Mesenchymal stem cell (in vitro differentiated cells and primary cell): ENCODE measurements at regions not wholly inside any gene's neighbourhood (a gene's known extent, or its start where the extent isn't known, plus 50 kb on each side); places are given as distances from the start of the nearest gene placed in this dataset.

Source experiments
- DNase-seq: peaks from one replicate; pipeline ENCODE4 v3.0.0-alpha.2; 2013
- H2AFZ ChIP-seq: one replicate; pipeline ENCODE4 v1.6.1; 2013; ENCODE audit warnings: low read depth, mild to moderate bottlenecking, control low read depth, inconsistent platforms, low read length, moderate library complexity
- H2AK5ac ChIP-seq: 2 replicates; pipeline ENCODE4 v1.6.1; 2013; ENCODE audit warnings: low read length, moderate library complexity, mild to moderate bottlenecking, inconsistent platforms; ENCODE audit not compliant: severe bottlenecking
- H2BK120ac ChIP-seq: one replicate; pipeline ENCODE4 v1.6.1; 2013; ENCODE audit warnings: low read depth, mild to moderate bottlenecking, inconsistent platforms, low read length, moderate library complexity
- H2BK12ac ChIP-seq, 2 experiments: one replicate each; pipeline ENCODE4 v1.6.1; 2013; ENCODE audit warnings: inconsistent platforms in 2 of 2, low read length in 2 of 2, mild to moderate bottlenecking in 2 of 2, moderate library complexity in 2 of 2, control low read depth in 1 of 2
- H2BK15ac ChIP-seq: one replicate; pipeline ENCODE4 v1.6.1; 2013; ENCODE audit warnings: mild to moderate bottlenecking, low read depth, inconsistent platforms; ENCODE audit not compliant: poor library complexity, severe bottlenecking
- H2BK5ac ChIP-seq: 2 replicates; pipeline ENCODE4 v1.6.1; 2013; ENCODE audit warnings: low read depth, mild to moderate bottlenecking, low read length, control low read depth, inconsistent platforms; ENCODE audit not compliant: poor library complexity, severe bottlenecking
- H3K14ac ChIP-seq, 2 experiments: one replicate each; pipeline ENCODE4 v1.6.1; 2013; ENCODE audit warnings: inconsistent platforms in 2 of 2, low read length in 2 of 2, control low read depth in 1 of 2, mild to moderate bottlenecking in 1 of 2, moderate library complexity in 1 of 2
- H3K18ac ChIP-seq, 2 experiments: one replicate each; pipeline ENCODE4 v1.6.1; 2013; ENCODE audit warnings: inconsistent platforms in 2 of 2, low read length in 2 of 2, control low read depth in 1 of 2, low read depth in 1 of 2, mild to moderate bottlenecking in 1 of 2
- H3K23ac ChIP-seq, 2 experiments: one replicate each; pipeline ENCODE4 v1.6.1; 2013; ENCODE audit warnings: inconsistent platforms in 2 of 2, low read length in 2 of 2, mild to moderate bottlenecking in 2 of 2, moderate library complexity in 2 of 2, control low read depth in 1 of 2
- H3K27ac ChIP-seq: 2 replicates; pipeline ENCODE4 v1.5.1; 2013; ENCODE audit warnings: mild to moderate bottlenecking, moderate library complexity, low read length, control low read depth, inconsistent platforms; ENCODE audit not compliant: poor library complexity, severe bottlenecking
- H3K27me3 ChIP-seq, 2 experiments: 2 replicates each; pipeline versions ENCODE4 v1.6.1 to v1.7.0; 2013; ENCODE audit warnings: low read length in 2 of 2, mild to moderate bottlenecking in 2 of 2, moderate library complexity in 2 of 2, control low read depth in 1 of 2, inconsistent platforms in 1 of 2; ENCODE audit not compliant: control insufficient read depth in 1 of 2, insufficient read depth in 1 of 2
- H3K36me3 ChIP-seq, 2 experiments: 2 replicates each; pipeline versions ENCODE4 v1.6.1 to v1.7.0; 2013; ENCODE audit warnings: low read length in 2 of 2, control low read depth in 1 of 2, inconsistent platforms in 1 of 2, low read depth in 1 of 2, mild to moderate bottlenecking in 1 of 2; ENCODE audit not compliant: insufficient read depth in 2 of 2, control insufficient read depth in 1 of 2
- H3K4ac ChIP-seq, 2 experiments: one replicate each; pipeline ENCODE4 v1.6.1; 2013; ENCODE audit warnings: inconsistent platforms in 2 of 2, low read length in 2 of 2, mild to moderate bottlenecking in 2 of 2, moderate library complexity in 2 of 2, control low read depth in 1 of 2, low read depth in 1 of 2
- H3K4me1 ChIP-seq: 2 replicates; pipeline ENCODE4 v1.6.1; 2013; ENCODE audit warnings: low read depth, low read length, control low read depth; ENCODE audit not compliant: control insufficient read depth, insufficient read depth
- H3K4me2 ChIP-seq: 2 replicates; pipeline ENCODE4 v1.6.1; 2013; ENCODE audit warnings: low read length, mild to moderate bottlenecking, inconsistent platforms; ENCODE audit not compliant: poor library complexity, severe bottlenecking
- H3K4me3 ChIP-seq, 2 experiments: 2 replicates each; pipeline versions ENCODE4 v1.5.1 to v1.7.0; 2013; ENCODE audit warnings: low read length in 2 of 2, mild to moderate bottlenecking in 2 of 2, control low read depth in 1 of 2, low read depth in 1 of 2; ENCODE audit not compliant: insufficient read depth in 1 of 2
- H3K79me1 ChIP-seq: replicated peaks from 2 replicates; pipeline ENCODE4 v1.6.1; 2013; ENCODE audit warnings: mild to moderate bottlenecking, control low read depth, low read length, inconsistent platforms; ENCODE audit not compliant: poor library complexity, severe bottlenecking
- H3K9ac ChIP-seq: 2 replicates; pipeline ENCODE4 v1.7.0; 2013; ENCODE audit warnings: mild to moderate bottlenecking, low read length, moderate library complexity
- H3K9me3 ChIP-seq: 2 replicates; pipeline ENCODE4 v1.7.0; 2013; ENCODE audit warnings: mild to moderate bottlenecking, low read length; ENCODE audit not compliant: control insufficient read depth
- H4K8ac ChIP-seq: one replicate; pipeline ENCODE4 v1.6.1; 2013; ENCODE audit warnings: inconsistent platforms, mild to moderate bottlenecking, low read length, moderate library complexity
- H4K91ac ChIP-seq: one replicate; pipeline ENCODE4 v1.6.1; 2013; ENCODE audit warnings: mild to moderate bottlenecking, low read length, inconsistent platforms
- WGBS: methylation state at CpG from one replicate; pipeline ENCODE4 v1.1.7; 2013; ENCODE audit warnings: mixed read lengths; 5-methylcytosine and 5-hydroxymethylcytosine counted together

DNA sequence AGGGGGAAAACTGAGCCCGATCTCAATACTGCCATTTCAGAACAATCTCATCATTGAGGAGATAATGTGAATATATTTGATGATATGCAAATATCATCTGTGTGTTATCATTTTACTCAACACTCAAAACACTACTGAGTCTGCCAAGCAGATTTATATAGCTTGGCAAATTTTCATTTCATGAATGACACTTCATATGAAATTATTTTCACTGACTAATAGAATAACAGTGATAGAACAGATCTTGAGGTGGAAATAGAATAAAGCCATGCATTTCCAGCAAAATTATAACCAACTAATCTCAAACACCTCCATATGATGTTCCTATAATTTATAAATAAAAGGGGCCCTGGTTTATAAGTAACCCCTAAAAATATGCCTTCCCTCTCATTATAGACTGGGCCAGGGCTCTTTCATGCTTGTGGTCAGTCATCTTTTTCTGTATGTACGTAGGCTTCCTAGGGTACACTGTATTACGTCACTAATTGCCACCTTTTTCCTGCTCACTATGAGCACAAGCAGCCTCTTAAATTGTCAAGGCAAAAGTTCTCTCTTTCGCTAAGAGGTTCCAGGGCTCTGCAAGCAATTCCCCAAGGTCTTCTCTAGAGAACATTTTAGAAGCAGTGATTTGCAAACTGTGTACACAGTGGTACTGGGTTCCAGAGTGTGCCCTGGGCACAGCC is 197.1 kb upstream of the FOXN3 start:
- Histone ChIP-seq H3K79me1 (peaks cover 32% of the 10 kb centered on the region), H3K9me3 (no peaks in the 10 kb centered on the region), H2BK12ac (no peak overlapping the region), H2BK15ac (no peak overlapping the region), H2AFZ (no peak overlapping the region), H3K18ac (no peak overlapping the region), H3K4me2 (no peak overlapping the region), H3K4ac (no peak overlapping the region), H3K27me3 (no peaks in the 10 kb centered on the region), H3K9ac (no peak overlapping the region), H4K8ac (no peak overlapping the region), H4K91ac (no peak overlapping the region), H3K14ac (no peak overlapping the region), H2BK120ac (no peak overlapping the region), H3K4me3 (no peak overlapping the region), H3K4me1 (no peaks in the 10 kb centered on the region), H3K36me3 (peaks cover 0 to 4% of the 10 kb centered on the region in 2 experiments), H2BK5ac (no peak overlapping the region), H2AK5ac (no peak overlapping the region), H3K23ac (no peak overlapping the region), H3K27ac (no peak overlapping the region)
- DNase-seq: no peak
- WGBS: 74% methylated on average over 3 of the region's 4 CpGs

DNA sequence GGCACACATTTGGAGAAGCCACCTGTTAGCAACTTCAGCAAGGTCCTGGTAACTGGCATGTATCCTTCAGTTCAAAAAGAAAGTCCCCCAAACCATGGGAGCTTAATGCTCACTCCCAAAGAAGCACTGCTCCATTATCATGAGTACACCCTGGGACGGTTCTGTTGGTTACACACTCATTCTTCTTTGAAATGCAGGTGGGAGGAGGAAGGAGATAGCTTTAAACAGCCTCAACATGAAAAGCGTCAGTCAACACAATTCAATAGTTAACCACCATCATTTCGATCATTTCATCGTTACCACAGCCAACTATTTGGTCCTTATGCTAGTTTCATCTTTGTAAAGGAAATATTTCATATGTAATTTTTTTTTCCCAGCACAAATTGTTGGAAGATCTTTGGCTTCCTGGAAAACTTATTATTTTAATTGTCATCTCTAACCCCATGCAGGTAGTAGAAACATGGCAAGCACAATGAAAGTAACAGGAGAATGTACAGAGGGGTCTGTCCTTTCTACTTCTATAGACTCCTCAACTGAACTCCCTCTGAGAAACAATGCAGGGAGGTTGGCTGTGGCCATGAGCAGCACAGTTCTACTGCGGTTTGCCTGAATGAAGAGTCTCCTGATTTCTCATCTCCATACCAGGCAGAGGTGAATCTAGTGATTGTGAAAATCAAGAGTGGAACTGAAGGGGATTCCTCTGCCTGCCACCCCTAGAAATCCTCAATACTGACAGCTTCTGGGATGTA is 196.4 kb upstream of the FOXN3 start:
- Histone ChIP-seq H3K14ac (no peak overlapping the region), H2AK5ac (no peak overlapping the region), H2BK12ac (no peak overlapping the region), H3K9me3 (no peaks in the 10 kb centered on the region), H2BK15ac (no peak overlapping the region), H3K18ac (no peak overlapping the region), H3K27ac (no peak overlapping the region), H2AFZ (no peak overlapping the region), H3K9ac (no peak overlapping the region), H3K23ac (no peak overlapping the region), H4K91ac (no peak overlapping the region), H3K36me3 (peaks cover 0 to 4% of the 10 kb centered on the region in 2 experiments), H3K79me1 (peaks cover 37% of the 10 kb centered on the region), H3K4me2 (no peak overlapping the region), H3K27me3 (no peaks in the 10 kb centered on the region), H4K8ac (no peak overlapping the region), H2BK5ac (no peak overlapping the region), H3K4ac (no peak overlapping the region), H2BK120ac (no peak overlapping the region), H3K4me1 (no peaks in the 10 kb centered on the region), H3K4me3 (no peak overlapping the region)
- DNase-seq: no peak
- 82% methylated on average over 1 of the region's 5 CpGs for WGBS

GRCh38 chr14:89609500-89610100 is 192.6 kb upstream of the FOXN3 start:
- Histone ChIP-seq H3K27me3 (no peaks in the 10 kb centered on the region), H3K79me1 (peaks cover 42% of the 10 kb centered on the region), H2BK5ac (no peak overlapping the region), H3K9ac (no peak overlapping the region), H2BK15ac (no peak overlapping the region), H2AFZ (no peak overlapping the region), H4K8ac (no peak overlapping the region), H2BK120ac (no peak overlapping the region), H3K36me3 (peaks cover 0 to 4% of the 10 kb centered on the region in 2 experiments), H3K18ac (no peak overlapping the region), H2BK12ac (no peak overlapping the region), H3K9me3 (peaks cover 11% of the 10 kb centered on the region), H3K27ac (no peak overlapping the region), H3K4me2 (no peak overlapping the region), H3K4me1 (no peaks in the 10 kb centered on the region), H3K14ac (no peak overlapping the region), H2AK5ac (no peak overlapping the region), H3K4me3 (no peak overlapping the region), H3K23ac (no peak overlapping the region), H4K91ac (no peak overlapping the region), H3K4ac (no peak overlapping the region)
- 85% methylated on average over 12 of the region's 12 CpGs for WGBS
- no peak for DNase-seq

- no peak overlapping the region for H4K8ac ChIP-seq
- H3K4me2 ChIP-seq: no peak overlapping the region
- no peak overlapping the region for H3K4me3 ChIP-seq
- no peak overlapping the region for H2BK15ac ChIP-seq
- H3K23ac ChIP-seq: no peak overlapping the region
- no peak overlapping the region for H4K91ac ChIP-seq
- no peak overlapping the region for H3K9ac ChIP-seq
- no peaks in the 10 kb centered on the region for H3K27me3 ChIP-seq
- 98% methylated on average over 6 of the region's 6 CpGs for WGBS
- H2BK120ac ChIP-seq: no peak overlapping the region
- no peak overlapping the region for H2AK5ac ChIP-seq
- peaks cover 38% of the 10 kb centered on the region for H3K79me1 ChIP-seq
- peaks cover 16% of the 10 kb centered on the region for H3K9me3 ChIP-seq
- H3K36me3 ChIP-seq: peaks cover 0 to under 1% of the 10 kb centered on the region in 2 experiments
- H2BK12ac ChIP-seq: no peak overlapping the region
- H2AFZ ChIP-seq: no peak overlapping the region
- no peak overlapping the region for H2BK5ac ChIP-seq
- no peaks in the 10 kb centered on the region for H3K4me1 ChIP-seq
- DNase-seq: no peak
- H3K18ac ChIP-seq: no peak overlapping the region
- no peak overlapping the region for H3K27ac ChIP-seq
- H3K4ac ChIP-seq: no peak overlapping the region
- H3K14ac ChIP-seq: no peak overlapping the region
Observed at GRCh38 chr14:89607453-89607852, 190.4 kb upstream of the FOXN3 start.
